Transverse colon (tissue), 4 donors: ENCODE measurements at regions not wholly inside any gene's neighbourhood (a gene's known extent, or its start where the extent isn't known, plus 50 kb on each side); places are given as distances from the start of the nearest gene placed in this dataset.

ENCODE experiments used
- DNase-seq: peaks from one replicate; pipeline ENCODE4 v3.0.0-alpha.2; 2019
- H3K27ac ChIP-seq, 4 donors: fragments of 200-600 bp; sonication (generic); 2 replicates each; pipeline ENCODE4 v1.5.1; 2016 to 2018; ENCODE audit warnings: inconsistent platforms in 4 of 4
- H3K27me3 ChIP-seq: fragments of 200-600 bp; sonication (generic); 2 replicates; pipeline ENCODE4 v1.5.1; 2017; ENCODE audit warnings: inconsistent platforms
- H3K36me3 ChIP-seq, 4 donors: fragments of 200-600 bp; sonication (generic); 2 replicates each; pipeline ENCODE4 v1.5.1; 2017 to 2019; ENCODE audit warnings: inconsistent platforms in 4 of 4
- H3K4me1 ChIP-seq, 4 donors: fragments of 200-600 bp; sonication (generic); 2 replicates each; pipeline ENCODE4 v1.5.1; 2017 to 2020; ENCODE audit warnings: inconsistent platforms in 4 of 4
- H3K4me3 ChIP-seq, 4 donors: fragments of 200-600 bp; sonication (generic); 1 replicate in 1 of 4; 2 replicates in 3 of 4; pipeline versions ENCODE4 v1.5.1 to v1.6.1; 2017 to 2019; ENCODE audit warnings: inconsistent platforms in 4 of 4
- H3K9me3 ChIP-seq, 2 donors: fragments of 200-600 bp; sonication (generic); 2 replicates each; pipeline ENCODE4 v1.5.1; 2017 to 2019; ENCODE audit warnings: inconsistent platforms in 2 of 2
- CTCF ChIP-seq, 5 experiments: fragments of 200-600 bp in 3 of 5; fragments of 450-650 bp in 2 of 5; sonication (generic) in 3 of 5; IDR thresholded peaks; 1 replicate in 2 of 5; 2 replicates in 3 of 5; pipeline ENCODE4 v1.5.1; 2016 to 2017; ENCODE audit warnings: antibody characterized with exemption in 5 of 5, inconsistent platforms in 3 of 5, mild to moderate bottlenecking in 2 of 5, moderate library complexity in 1 of 5
- EP300 ChIP-seq: sonication (generic); formaldehyde crosslinking; IDR thresholded peaks from one replicate; pipeline ENCODE4 v1.6.1; 2017; ENCODE audit warnings: antibody characterized with exemption, low read depth
- POLR2A ChIP-seq: fragments of 450-650 bp; IDR thresholded peaks from one replicate; pipeline ENCODE4 v1.6.1; 2016; ENCODE audit warnings: antibody characterized with exemption, mild to moderate bottlenecking, moderate library complexity
- POLR2AphosphoS5 ChIP-seq, 3 donors: sonication (generic); formaldehyde crosslinking; IDR thresholded peaks; one replicate each; pipeline ENCODE4 v1.6.1; 2016; ENCODE audit warnings: antibody characterized with exemption in 3 of 3
- WGBS, 2 donors: methylation state at CpG; one replicate each; pipeline ENCODE4 v1.1.5; 2018; ENCODE audit warnings: low coverage in 1 of 2; 5-methylcytosine and 5-hydroxymethylcytosine counted together
- in situ Hi-C, 4 donors: fragments of 200-750 bp; cut with MboI; loops; one replicate each; pipeline versions ENCODE4 v1.15.0 to v1.15.1; 2017; ENCODE audit warnings: low sequenced_read_pairs in 3 of 4, low pct_ligation_motif_present in 1 of 4, low pct_unique_long_range_greater_than_20kb in 1 of 4
- intact Hi-C: fragments of 100-400 bp; cut with DNase I; formaldehyde crosslinking; loops from one replicate; pipeline ENCODE4 v1.15.1; 2023; ENCODE audit warnings: low total_unique reads

GRCh38 chr1:78274814-78275213, 216.0 kb upstream of the PTGFR start:
- Histone ChIP-seq H3K36me3 (no peaks in the 10 kb centered on the region), H3K9me3 (no peaks in the 10 kb centered on the region), H3K27me3 (no peaks in the 10 kb centered on the region), H3K27ac (no peak overlapping the region), H3K4me1 (no peaks in the 10 kb centered on the region), H3K4me3 (no peak overlapping the region)
- DNase-seq = no peak
- in situ Hi-C loops (no loop called here), intact Hi-C loops (no loop called here)
- TF ChIP-seq CTCF (IDR thresholded peaks at IDR 0.05) (no peak), POLR2A (no peak), EP300 (no peak)
- WGBS, 2 donors = 66 to 86% methylated on average over 1 to 3 of the region's 3 CpGs

DNA sequence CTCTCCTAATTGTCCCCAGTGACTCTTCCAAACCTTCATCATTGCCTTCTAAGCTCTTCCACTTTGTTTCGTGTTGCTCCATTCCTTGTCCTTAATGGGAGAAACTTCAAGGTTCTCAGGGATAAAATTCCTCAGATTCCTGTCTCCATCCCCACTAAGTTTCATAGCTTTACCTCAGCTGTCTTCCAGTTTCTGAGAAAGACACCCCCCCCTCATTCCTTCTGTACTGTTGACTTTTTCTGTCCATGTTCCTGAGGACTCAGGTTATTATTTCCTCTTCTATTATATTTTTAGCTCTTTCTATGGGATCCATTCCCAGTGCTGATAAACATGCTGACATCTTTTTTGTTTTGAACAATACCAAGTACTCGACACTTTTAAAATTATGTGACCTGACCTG, 215.3 kb upstream of the PTGFR start:
- DNase-seq = no peak
- intact Hi-C loops (no loop called here), in situ Hi-C loops (no loop called here)
- WGBS, 2 donors = 60% methylated on average over 2 of the region's 2 CpGs
- Histone ChIP-seq H3K36me3 (no peaks in the 10 kb centered on the region), H3K4me1 (no peaks in the 10 kb centered on the region), H3K4me3 (no peak overlapping the region), H3K27ac (no peak overlapping the region), H3K9me3 (no peaks in the 10 kb centered on the region), H3K27me3 (no peaks in the 10 kb centered on the region)
- no peak for TF ChIP-seq CTCF (IDR thresholded peaks at IDR 0.05)
- TF ChIP-seq EP300 = no peak
- no peak for TF ChIP-seq POLR2A
- TF ChIP-seq POLR2AphosphoS5 (IDR thresholded peaks at IDR 0.05) = no peak

DNA sequence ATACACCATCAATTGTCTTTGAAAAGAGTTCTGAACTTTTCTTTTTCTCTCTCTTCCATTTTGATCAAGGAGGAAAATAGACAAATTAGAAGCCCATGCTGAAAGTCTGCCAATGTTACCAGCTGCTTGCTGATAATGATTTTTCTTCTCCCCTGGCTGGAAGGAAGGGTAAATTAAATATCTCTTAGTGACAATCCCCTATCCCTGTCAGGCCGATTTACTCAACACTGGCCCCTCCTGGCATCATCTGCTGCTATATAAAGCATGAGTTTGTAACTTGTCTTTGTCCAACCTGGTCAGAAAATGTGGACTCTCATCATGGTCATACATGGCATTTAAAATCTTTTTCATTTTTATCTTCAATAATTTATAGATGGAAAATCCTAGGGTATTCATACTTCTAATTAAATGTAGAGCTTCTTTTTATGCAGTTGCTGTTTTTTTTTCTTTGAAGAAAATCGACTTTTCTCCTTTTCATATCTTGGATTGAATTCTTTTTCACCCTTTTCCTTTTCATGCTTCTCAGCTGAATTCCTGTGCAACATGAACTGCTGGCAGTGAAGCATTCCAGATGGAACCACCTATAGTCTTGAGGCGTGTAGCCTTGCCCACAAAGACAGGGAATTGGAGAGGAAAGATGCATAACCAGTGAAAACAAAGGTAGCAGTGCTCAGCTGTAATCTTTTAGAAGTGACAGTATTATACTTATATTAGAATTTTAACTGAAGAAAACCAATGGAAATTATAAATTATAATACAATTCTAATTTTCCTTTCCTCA, 214.7 kb upstream of the PTGFR start:
- in situ Hi-C loops = no loop called here
- 39 to 74% methylated on average over 3 of the region's 3 CpGs for WGBS, 2 donors

GRCh38 chr1:78277253-78277652, 213.5 kb upstream of the PTGFR start:
- in situ Hi-C loops (no loop called here), intact Hi-C loops (no loop called here)
- Histone ChIP-seq H3K4me3 (no peak overlapping the region), H3K27me3 (no peaks in the 10 kb centered on the region), H3K9me3 (no peaks in the 10 kb centered on the region), H3K4me1 (no peaks in the 10 kb centered on the region), H3K27ac (no peak overlapping the region), H3K36me3 (no peaks in the 10 kb centered on the region)
- no peak for TF ChIP-seq POLR2AphosphoS5 (IDR thresholded peaks at IDR 0.05)
- TF ChIP-seq EP300 = no peak
- no peak for TF ChIP-seq POLR2A
- no peak for TF ChIP-seq CTCF (IDR thresholded peaks at IDR 0.05)
- no peak for DNase-seq

More for the DNA sequence above, 214.7 kb upstream of the PTGFR start:
- H3K36me3 ChIP-seq = no peaks in the 10 kb centered on the region
- no peak overlapping the region for H3K4me3 ChIP-seq
- TF ChIP-seq CTCF (IDR thresholded peaks at IDR 0.05) (no peak), POLR2A (no peak), EP300 (no peak), POLR2AphosphoS5 (IDR thresholded peaks at IDR 0.05) (no peak)
- intact Hi-C loops = no loop called here
- no peak overlapping the region for H3K27ac ChIP-seq
- H3K4me1 ChIP-seq = no peaks in the 10 kb centered on the region
- no peak for DNase-seq
- no peaks in the 10 kb centered on the region for H3K27me3 ChIP-seq
- H3K9me3 ChIP-seq = no peaks in the 10 kb centered on the region
